OCI-LY7 (cell line): ENCODE measurements at regions not wholly inside any gene's neighbourhood (a gene's known extent, or its start where the extent isn't known, plus 50 kb on each side); places are given as distances from the start of the nearest gene placed in this dataset.

Source experiments
- BruUV-seq: library from RNA; stranded (reverse); fragments of 400-500 nt; replicated peaks from 2 replicates; lab custom pipeline; 2021; lab: Mats Ljungman, UMichigan
- CTCF ChIA-PET: fragments of 300-600 bp; sonication (Branson Sonifier 250); formaldehyde crosslinking; loops from one replicate; lab custom pipeline; 2022; ENCODE audit warnings: antibody characterized with exemption; ENCODE audit not compliant: unreplicated experiment; lab: Charles Lee
- POLR2A ChIA-PET: fragments of 300-600 bp; sonication (Branson Sonifier 250); formaldehyde crosslinking; loops from one replicate; lab custom pipeline; 2022; ENCODE audit warnings: antibody characterized with exemption; lab: Charles Lee
- DNase-seq: peaks from one replicate; pipeline ENCODE4 v3.0.0-alpha.2; 2015; ENCODE audit warnings: low spot score
- H2AFZ ChIP-seq: fragments of 200-600 bp; sonication (generic), shearing (Covaris generic); 2 replicates; pipeline ENCODE4 v1.6.1; 2014; ENCODE audit warnings: mild to moderate bottlenecking, antibody characterized with exemption, low read length, moderate library complexity
- H3K27ac ChIP-seq: fragments of 200-600 bp; sonication (generic); 2 replicates; pipeline ENCODE4 v1.5.1; 2014; ENCODE audit warnings: mixed run types, low read depth, mild to moderate bottlenecking, moderate library complexity, low read length, inconsistent platforms; ENCODE audit not compliant: poor library complexity, severe bottlenecking
- H3K36me3 ChIP-seq: fragments of 200-600 bp; sonication (generic); 2 replicates; pipeline ENCODE4 v1.6.1; 2014; ENCODE audit warnings: mild to moderate bottlenecking, antibody characterized with exemption, low read length, moderate library complexity, mixed read lengths; ENCODE audit not compliant: insufficient read depth
- H3K4me1 ChIP-seq: fragments of 200-600 bp; sonication (generic); 2 replicates; pipeline ENCODE4 v1.5.1; 2014; ENCODE audit warnings: mild to moderate bottlenecking, low read length; ENCODE audit not compliant: insufficient read depth, poor library complexity, severe bottlenecking
- H3K4me2 ChIP-seq: fragments of 200-600 bp; sonication (generic); 2 replicates; pipeline ENCODE4 v1.6.1; 2014; ENCODE audit warnings: mild to moderate bottlenecking, low read length
- H3K4me3 ChIP-seq: fragments of 200-600 bp; sonication (generic); 2 replicates; pipeline ENCODE4 v1.5.1; 2014; ENCODE audit warnings: mild to moderate bottlenecking, low read depth, low read length; ENCODE audit not compliant: poor library complexity, severe bottlenecking
- H3K79me2 ChIP-seq: fragments of 200-600 bp; sonication (generic); 2 replicates; pipeline ENCODE4 v1.6.1; 2016; ENCODE audit warnings: low read depth, mild to moderate bottlenecking, low read length, moderate library complexity, mixed read lengths; ENCODE audit not compliant: insufficient read depth
- H3K9me2 ChIP-seq: fragments of 200-600 bp; sonication (generic); 2 replicates; pipeline ENCODE4 v1.6.1; 2016; ENCODE audit warnings: mild to moderate bottlenecking, low read length, mixed read lengths; ENCODE audit not compliant: insufficient read depth
- H3K9me3 ChIP-seq: fragments of 200-600 bp; sonication (generic); 2 replicates; pipeline ENCODE4 v1.6.1; 2014; ENCODE audit warnings: mild to moderate bottlenecking, mixed run types, low read length, mixed read lengths
- H4K20me1 ChIP-seq: fragments of 200-600 bp; sonication (generic); 2 replicates; pipeline ENCODE4 v1.6.1; 2014; ENCODE audit warnings: mild to moderate bottlenecking, antibody characterized with exemption, low read length, moderate library complexity, mixed read lengths; ENCODE audit not compliant: insufficient read depth
- CTCF ChIP-seq: fragments of 200-600 bp; sonication (generic); conservative IDR thresholded peaks from 2 replicates; pipeline ENCODE4 v1.5.1; 2014; ENCODE audit warnings: mild to moderate bottlenecking, antibody characterized with exemption, low read length, moderate library complexity, mixed read lengths
- EZH2phosphoT487 ChIP-seq: fragments of 200-600 bp; sonication (generic); IDR thresholded peaks from 2 replicates; pipeline ENCODE4 v1.6.1; 2018; ENCODE audit warnings: low read depth, borderline replicate concordance, mild to moderate bottlenecking, mixed run types, antibody characterized with exemption, low read length, moderate library complexity, mixed read lengths
- intact Hi-C: fragments of 100-400 bp; cut with micrococcal nuclease; formaldehyde crosslinking; loops from one replicate; pipeline ENCODE4 v1.10.0; 2022; ENCODE audit not compliant: unreplicated experiment

GRCh38 chr5:114903767-114904166 lies 265.9 kb downstream of the TRIM36 start:
- H3K79me2 ChIP-seq, result no peaks in the 10 kb centered on the region
- H2AFZ ChIP-seq, result no peak overlapping the region
- BruUV-seq, result no TSS peak
- POLR2A ChIA-PET, result interaction anchor here (0.5 kb wide), 1 partner anchor 81 kb away, joined by 3 read pairs; no protein-coding TSS in a partner anchor
- no peak overlapping the region for H3K4me2 ChIP-seq
- no peak for DNase-seq
- H3K36me3 ChIP-seq, result no peaks in the 10 kb centered on the region
- no peaks in the 10 kb centered on the region for H4K20me1 ChIP-seq
- H3K27ac ChIP-seq, result no peak overlapping the region
- H3K9me2 ChIP-seq, result no peaks in the 10 kb centered on the region
- CTCF ChIA-PET, result no interaction called here
- TF ChIP-seq CTCF, result no peak
- TF ChIP-seq EZH2phosphoT487, result no peak
- no peaks in the 10 kb centered on the region for H3K4me1 ChIP-seq
- intact Hi-C loops, result no loop called here
- no peaks in the 10 kb centered on the region for H3K9me3 ChIP-seq
- H3K4me3 ChIP-seq, result no peak overlapping the region

- TF ChIP-seq CTCF, result 0 out of 2 replicates have a peak, but pooled peaks have one; percentile 17
- TF ChIP-seq EZH2phosphoT487, result no peak
- Histone ChIP-seq H3K9me3 (no peaks in the 10 kb centered on the region), H4K20me1 (no peaks in the 10 kb centered on the region), H3K9me2 (no peaks in the 10 kb centered on the region), H3K4me2 (no peak overlapping the region), H3K79me2 (no peaks in the 10 kb centered on the region), H3K27ac (no peak overlapping the region), H3K4me1 (no peaks in the 10 kb centered on the region), H3K36me3 (no peaks in the 10 kb centered on the region), H2AFZ (no peak overlapping the region), H3K4me3 (no peak overlapping the region)
- DNase-seq, result peak; percentile 6
- intact Hi-C loops, result no loop called here
- ChIA-PET CTCF (no interaction called here), POLR2A (no interaction called here)
- no TSS peak for BruUV-seq
These were observed 271.1 kb downstream of the TRIM36 start for GRCh38 chr5:114898602-114899001.

- H2AFZ ChIP-seq, result no peak overlapping the region
- DNase-seq, result no peak
- BruUV-seq, result no TSS peak
- H3K36me3 ChIP-seq, result no peaks in the 10 kb centered on the region
- no peak overlapping the region for H3K4me3 ChIP-seq
- no peaks in the 10 kb centered on the region for H3K9me3 ChIP-seq
- H3K9me2 ChIP-seq, result no peaks in the 10 kb centered on the region
- TF ChIP-seq CTCF (no peak), EZH2phosphoT487 (no peak)
- H4K20me1 ChIP-seq, result no peaks in the 10 kb centered on the region
- no peak overlapping the region for H3K27ac ChIP-seq
- no peak overlapping the region for H3K4me2 ChIP-seq
- H3K79me2 ChIP-seq, result no peaks in the 10 kb centered on the region
- ChIA-PET CTCF (no interaction called here), POLR2A (interaction anchor here (0.6 kb wide), 1 partner anchor 1700 kb away, joined by 3 read pairs; no protein-coding TSS in a partner anchor)
- H3K4me1 ChIP-seq, result no peaks in the 10 kb centered on the region
- intact Hi-C loops, result no loop called here
These were observed 286.0 kb downstream of the TRIM36 start for GRCh38 chr5:114883675-114884074.
